Posterior cingulate gyrus (tissue), 11 donors: ENCODE measurements at regions not wholly inside any gene's neighbourhood (a gene's known extent, or its start where the extent isn't known, plus 50 kb on each side); places are given as distances from the start of the nearest gene placed in this dataset.
A peak's percentile ranks its signal among the peaks of the same experiment; 100 is the strongest.
"Not testable (repeated sequence)": the region's sequence is repeated elsewhere in the genome, so short reads cannot be mapped to it uniquely, and the experiment has no call there.

Source experiments
- DNase-seq, 10 donors: peaks; one replicate each; pipeline versions ENCODE4 v3.0.0 to v3.0.0-alpha.2; 2020 to 2021; ENCODE audit warnings: mixed read lengths in 3 of 10
- intact Hi-C: fragments of 100-400 bp; cut with DNase I; formaldehyde crosslinking; loops from one replicate; pipeline ENCODE4 v1.15.1; 2023

DNA sequence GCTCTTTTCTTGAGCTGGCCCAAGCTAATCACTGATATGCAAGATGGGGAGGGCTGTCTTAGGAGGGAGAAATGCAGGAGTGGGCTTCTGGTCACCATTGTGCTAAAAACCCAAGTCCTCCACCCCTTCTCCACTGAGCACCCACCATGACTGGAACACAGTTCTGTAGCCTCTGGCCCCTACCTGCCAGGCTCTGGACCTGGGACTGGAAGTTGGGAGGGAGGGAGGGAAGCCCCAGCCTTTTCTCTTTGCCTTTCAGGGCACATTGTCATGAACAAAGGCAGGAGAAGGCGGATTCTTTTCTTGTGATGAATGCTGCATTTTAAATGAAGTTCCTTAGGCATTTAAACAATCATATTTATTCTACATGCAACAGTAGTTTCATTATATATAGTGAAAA, 559.1 kb upstream of the TRPC7 start:
- intact Hi-C loops, result no loop called here
- no peak for DNase-seq

DNA sequence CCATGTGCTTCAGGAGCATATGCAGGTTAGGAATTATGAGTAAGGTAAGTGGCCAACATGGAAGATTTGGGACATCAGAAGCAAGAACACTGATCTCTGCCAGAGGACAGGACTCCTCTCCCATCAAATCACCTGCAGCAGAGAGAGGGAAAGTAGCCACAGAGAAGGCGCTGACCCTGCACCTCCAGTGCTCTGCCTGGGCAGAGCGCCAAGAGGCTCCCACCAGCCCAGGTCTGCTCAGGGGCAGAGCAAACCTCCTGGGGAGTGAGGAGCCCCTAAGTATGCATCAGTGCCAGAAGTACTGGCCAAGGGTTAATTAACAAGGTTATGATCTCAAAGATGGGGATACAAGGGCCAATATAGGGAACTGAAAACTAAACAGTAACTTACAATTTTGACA, 545.3 kb upstream of the TRPC7 start:
- DNase-seq, result peak in 1 of 10 donors; percentile 68
- intact Hi-C loops, result no loop called here

DNA sequence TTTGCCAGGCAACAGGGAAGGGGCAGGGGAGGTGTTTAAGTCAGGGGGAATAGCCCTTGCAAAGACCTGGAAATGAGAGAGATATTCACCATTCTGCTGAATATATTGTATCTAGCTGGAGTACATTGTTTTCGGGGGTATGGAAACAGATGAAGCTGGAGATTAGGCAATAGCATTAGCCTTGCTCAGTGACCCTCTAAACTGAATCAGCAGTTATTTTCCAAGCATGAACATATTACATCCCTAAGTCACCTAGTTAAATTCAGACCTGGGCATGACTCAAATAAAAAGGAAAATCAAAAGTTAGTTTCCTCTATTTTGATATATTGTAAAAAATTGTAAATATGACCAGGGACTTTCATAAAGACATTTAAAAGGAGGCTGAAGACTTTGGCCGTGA, 544.6 kb upstream of the TRPC7 start:
- intact Hi-C loops, result no loop called here
- no peak for DNase-seq

DNA sequence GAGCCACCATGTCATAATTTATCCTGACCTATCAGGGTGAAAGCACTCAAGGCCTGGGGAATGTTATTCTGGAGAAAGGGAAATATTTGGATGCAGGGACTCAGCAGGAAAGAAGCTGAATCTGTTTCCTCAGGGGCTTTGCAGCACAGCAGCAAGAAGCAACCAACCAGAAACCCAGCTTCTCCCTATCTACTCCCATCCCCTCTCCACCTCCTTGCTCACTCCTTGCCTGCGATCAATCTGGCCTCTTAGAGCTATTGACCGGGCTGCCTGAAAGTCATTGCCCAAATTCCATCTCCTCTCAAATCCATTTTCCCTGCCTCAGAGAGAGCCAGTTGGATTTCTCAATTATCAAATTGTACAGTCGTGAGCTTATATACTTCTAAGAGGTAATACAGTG, 542.0 kb upstream of the TRPC7 start:
- intact Hi-C loops, result no loop called here
- DNase-seq, result no peak

DNA sequence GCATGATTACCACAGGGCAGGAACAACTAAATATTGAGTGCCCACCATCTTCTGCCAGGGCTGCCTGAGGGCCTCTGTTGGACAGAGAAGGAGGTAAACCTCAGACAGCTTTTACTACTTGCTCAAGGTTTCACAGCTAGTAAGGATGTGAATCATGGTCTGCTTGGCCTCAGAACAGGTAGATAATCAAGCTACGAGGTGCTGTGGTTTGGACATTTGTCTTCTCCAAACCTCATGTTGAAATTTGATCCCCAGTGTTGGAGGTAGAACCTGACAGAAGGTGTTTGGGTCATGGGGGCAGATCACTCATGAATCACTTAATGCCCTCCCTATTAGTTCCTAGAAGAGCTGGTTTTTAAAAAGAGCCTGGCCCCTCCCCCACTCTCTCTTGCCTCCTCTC, 541.2 kb upstream of the TRPC7 start:
- intact Hi-C loops, result no loop called here

DNA sequence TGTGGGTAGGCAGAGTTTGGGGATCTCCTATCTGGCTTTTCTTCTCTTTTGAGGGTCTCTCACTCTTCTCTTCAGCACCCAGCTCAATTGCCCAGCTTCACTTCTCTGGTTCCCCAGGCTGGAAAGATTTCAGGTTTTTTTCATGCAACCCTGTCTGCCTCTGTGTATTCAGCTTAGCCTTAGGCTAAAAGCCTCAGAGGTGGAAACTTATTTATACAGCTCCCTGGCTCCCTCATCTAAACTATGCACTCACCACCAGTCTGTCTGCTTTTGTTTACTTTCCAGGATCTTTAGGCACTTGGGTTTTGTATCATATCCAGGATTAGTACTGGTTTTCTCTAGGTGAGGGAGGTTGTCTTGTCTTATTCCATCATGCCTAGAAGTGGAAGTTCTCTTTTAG, 540.2 kb upstream of the TRPC7 start:
- intact Hi-C loops, result no loop called here
- no peak for DNase-seq

More for the DNA sequence above, 541.2 kb upstream of the TRPC7 start:
- no peak for DNase-seq

DNA sequence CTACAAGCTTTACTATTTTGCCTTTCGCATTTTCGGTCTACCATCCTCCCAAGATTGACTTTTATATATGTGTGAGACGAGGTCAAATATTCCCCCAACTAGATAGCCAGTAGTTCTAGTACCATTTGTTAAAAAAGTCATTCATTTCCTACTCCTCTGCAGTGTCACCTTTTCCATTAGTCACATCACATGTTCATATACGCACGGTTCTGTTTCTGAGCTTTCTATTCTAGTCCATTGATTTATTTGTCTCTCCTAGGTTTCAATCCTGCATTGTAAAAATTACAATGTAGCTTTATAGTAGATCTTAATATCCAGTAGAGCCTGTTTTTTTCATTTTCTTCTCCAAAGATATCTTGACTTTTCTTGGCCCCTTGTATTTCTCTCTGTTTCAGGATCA, 528.7 kb upstream of the TRPC7 start:
- DNase-seq, result no peak
- intact Hi-C loops, result no loop called here

DNA sequence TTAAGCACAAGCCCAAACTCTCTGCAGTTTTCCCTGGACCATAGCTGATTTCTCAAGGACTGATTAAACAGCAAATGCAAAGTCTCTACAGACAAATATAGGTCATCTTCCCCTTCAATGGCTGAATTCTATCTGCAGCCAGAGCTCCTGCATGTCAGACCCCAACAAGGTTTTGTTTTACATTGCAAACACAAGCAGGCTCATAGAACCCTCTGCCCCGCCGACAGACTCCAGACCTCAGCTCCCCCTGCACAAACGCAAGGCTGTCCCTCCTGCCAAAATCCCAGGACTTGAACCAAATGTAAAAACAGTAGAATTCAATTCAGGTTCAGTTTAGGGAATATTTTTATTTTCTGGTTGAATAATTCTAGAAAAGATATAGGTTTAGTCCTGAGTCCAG, 526.7 kb upstream of the TRPC7 start:
- intact Hi-C loops, result no loop called here
- DNase-seq, result peak in 1 of 10 donors; percentile 73

DNA sequence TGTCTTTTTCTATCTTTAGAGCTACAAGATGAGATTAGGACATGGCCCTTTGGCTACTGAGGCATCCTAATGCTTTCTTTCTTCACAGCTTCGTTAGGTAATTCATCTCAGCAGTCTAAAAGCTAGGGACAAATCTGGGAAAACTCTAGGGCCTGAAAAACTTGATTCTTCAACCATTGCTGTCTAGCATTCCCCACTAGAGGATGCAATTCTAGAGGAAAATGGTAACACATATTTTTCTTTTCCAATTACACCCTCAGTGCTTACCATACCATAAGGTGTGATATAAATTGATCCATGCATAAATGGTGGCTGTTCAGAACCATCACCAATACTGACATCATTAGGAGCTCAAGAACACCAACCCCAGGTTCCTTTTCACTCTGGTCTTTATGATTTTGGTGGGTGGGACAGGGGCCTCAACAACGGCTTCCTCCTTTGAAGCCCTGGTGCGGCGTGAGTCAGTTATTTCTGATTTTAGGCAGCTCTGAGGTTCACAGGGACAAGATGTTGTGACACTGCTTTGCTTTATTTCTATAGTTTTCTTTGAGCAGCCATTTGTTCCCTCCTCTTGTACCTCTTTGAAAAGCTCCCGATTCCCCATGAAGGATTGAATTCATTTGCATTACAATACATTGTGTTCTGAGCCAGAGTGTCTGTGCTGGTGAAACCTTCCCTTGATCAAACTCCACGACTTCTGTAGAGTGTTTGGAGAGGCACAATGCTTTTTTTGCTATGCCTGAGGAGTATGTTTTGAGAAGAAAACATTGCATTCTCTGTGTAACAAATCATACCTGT, 526.0 kb upstream of the TRPC7 start:
- no peak for DNase-seq
- intact Hi-C loops, result no loop called here

DNA sequence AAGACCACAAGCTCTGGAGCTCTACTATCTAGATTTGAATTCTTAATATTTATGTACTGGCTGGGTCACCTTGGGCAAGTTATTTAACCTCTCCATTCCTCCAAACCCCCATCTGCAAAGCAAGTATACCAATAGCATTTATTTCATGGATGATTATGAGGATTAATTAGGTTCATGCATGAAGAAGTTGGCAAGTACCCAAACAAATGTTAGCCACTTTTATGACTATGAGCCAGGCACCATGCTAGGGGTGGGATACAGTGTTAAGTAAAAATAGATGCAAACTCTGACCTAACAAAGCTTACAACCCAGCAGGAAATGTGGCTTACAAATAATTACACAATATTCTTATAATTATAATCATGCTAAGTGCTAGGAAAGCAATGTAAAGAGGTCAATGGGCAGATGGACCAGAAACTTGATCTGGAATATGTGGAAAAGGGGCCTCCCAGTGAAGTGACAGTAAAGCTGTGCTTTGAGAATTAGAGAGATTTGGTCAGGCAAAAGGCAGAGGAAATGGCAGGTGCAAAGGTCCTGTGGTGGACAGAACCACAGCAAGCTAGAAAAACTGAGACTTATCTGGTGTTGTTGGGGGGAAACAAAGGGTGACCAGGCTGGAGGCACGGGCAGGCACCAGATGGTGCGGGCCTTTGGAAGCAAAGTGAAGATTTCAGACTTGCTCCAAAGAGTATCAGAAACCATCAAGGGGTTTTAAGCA, 525.2 kb upstream of the TRPC7 start:
- intact Hi-C loops, result no loop called here

DNA sequence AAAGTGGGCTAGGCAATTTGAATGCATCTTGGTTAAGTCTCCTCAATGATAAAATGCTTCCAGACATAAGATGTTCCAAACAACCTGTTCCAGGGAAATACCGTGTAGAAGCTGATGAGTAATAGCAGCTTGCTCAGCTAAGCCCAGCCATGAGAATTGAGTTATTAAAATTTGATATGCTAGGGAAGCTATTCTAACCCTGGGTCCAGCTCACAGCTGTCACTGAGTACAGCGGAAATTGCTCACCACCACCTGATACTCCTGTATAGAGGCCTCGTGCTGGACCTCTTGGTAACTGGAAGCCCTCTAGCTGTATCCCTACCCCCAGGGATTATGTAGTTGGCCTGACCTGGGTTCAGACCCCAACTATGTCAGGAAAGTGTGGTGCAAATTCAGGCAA, 521.3 kb upstream of the TRPC7 start:
- intact Hi-C loops, result no loop called here
- no peak for DNase-seq

More for the DNA sequence above, 525.2 kb upstream of the TRPC7 start:
- DNase-seq, result no peak

DNA sequence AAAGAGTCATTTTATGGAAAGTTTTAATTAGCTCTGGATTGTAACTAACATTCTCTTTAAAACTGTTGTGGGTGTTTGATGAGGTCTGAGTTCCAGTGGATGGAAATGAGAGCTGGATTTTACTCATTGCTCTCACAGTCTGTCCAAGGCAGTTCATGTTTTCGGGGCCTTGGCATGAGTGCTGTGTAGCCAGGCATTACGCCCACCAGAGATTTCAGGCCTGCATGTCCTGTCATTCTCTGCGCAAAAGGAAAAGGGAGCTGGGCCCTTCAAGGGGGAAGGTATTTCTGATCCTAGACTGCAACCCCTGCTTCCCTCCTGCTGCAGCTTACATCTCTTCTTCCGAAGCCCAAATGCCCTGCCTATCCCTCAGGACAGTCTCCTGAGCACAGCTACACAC, 499.6 kb upstream of the TRPC7 start:
- intact Hi-C loops, result no loop called here
- peak in 2 of 10 donors; percentile 52 to 62 for DNase-seq

DNA sequence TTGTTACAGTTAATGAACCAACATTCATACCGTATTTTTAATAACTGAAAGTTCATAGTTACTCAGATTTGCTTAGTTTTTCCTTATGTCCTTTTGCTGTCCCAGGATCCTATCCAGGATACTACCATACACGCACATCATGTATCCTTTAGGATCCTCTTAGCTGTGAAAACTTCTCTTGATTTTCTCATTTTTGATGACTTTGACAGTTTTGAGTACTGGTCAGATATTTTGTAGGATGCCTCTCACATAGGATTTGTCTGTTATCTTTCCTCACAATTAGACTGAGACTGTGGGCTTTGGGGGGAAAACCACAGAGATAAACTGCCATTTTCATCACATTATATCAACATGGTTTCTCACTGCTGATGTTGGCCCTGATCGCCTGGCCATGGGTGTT, 491.3 kb upstream of the TRPC7 start:
- intact Hi-C loops, result no loop called here

DNA sequence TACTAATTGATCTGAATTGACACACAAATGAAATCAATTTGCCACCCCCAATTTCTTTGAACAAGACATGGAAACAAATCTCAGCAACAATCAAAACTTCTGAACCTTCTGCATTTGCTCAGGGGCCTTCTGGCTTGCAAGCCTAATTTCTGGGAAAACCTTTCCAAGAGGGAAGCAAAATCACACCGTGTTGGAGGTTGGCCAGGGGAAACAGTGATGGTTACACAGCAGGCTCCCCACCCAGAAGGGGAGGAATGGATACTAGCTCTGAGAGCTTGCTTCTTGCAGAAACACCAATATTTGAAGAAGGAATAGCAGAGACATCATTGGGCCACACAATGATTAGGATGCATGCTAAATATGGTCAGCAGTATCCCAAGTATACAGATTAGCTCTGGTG, 488.6 kb upstream of the TRPC7 start:
- intact Hi-C loops, result no loop called here

More for the DNA sequence above, 491.3 kb upstream of the TRPC7 start:
- no peak for DNase-seq

DNA sequence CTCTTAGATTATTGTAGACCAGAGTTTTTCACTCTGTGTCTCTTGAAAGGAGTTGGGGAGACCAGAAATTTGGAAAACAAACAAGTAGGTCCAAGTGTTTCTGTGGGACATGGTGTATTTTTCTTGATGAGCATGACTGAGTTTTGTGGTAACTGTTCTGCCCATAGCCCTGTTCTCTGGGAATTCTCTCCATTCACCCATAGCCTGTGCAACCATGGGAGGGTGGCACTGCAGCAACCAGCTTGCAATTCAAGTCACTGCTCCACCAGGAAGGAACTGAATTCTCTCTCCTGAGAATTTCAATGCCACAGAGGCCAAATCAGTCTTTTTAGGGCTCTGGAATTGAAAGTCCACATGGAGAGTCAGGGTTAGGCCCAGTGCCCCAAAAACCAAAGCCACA, 475.3 kb upstream of the TRPC7 start:
- intact Hi-C loops, result no loop called here
- no peak for DNase-seq

More for the DNA sequence above, 488.6 kb upstream of the TRPC7 start:
- DNase-seq, result no peak

DNA sequence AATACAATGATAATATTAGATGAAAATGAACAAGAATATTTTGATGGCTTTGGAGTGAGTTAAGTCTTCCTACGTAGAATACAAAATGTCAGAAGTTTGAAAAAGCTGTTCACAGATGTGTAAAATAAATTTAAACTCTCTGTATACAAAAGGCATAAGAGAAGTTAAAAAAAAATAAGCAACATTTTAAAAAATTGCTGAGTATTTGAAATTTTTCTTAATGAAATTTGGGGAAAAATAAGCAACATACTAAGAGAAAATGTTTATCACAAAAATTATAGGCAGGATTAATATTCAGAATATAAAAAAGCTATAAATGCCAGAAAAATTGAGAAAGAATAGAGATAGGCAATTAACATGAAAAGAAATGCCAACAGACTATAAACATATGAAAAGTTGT, 470.7 kb upstream of the TRPC7 start:
- intact Hi-C loops, result no loop called here

DNA sequence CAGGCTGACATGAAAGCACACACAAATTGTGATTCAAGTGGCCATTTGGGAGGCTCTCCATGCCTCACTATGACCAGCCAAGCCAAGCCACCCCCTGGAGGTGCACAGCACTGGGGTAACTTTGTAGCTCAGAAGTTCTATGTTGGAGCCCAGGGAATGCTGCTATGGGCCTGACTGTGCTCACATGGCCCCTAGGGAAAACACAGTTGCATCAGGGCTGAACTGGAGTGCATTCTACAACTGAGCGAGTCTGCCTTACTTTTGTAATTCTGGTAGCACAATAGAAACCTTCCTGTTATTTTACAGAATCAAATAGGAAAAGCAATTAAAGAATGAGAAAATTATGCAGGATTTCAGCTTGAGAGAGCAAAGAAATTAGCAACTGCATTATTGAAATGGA, 455.5 kb upstream of the TRPC7 start:
- DNase-seq, result no peak
- intact Hi-C loops, result no loop called here

More for the DNA sequence above, 470.7 kb upstream of the TRPC7 start:
- DNase-seq, result no peak

DNA sequence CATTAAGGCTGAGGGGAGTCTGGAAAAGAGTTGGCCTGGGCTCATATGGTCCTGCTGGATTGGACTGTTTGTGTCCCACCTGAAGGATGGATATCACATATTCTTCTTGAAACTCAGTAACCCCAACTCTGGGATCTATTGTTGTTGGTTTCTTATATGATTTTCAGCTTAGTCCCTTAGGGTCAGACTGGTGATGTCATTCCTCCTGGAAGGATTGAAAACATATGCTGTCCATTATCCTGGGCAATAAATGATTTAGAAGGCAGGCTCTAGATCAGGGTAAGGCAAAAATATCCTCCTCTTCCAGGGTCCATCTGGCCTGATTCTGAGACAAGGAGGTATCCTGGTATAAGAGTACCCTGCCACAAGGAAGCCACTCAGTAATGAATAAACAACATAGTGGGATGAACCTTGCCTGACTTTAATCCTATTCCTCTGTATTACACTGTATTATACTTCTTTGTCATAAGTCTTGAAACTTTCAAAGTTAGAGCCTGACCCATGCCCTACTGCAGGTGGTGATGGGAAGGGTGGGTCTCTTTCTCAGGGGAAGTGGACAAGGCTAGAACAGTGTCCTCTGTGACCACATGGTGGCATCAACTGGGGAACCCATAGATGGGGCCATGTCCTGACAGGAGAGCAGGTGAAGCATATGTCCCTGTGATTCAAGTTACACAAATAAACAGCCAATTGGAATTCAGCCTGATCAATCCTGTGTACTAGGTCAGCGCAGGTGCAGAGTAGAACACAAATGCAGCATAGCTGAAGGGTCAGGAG, 454.4 kb upstream of the TRPC7 start:
- intact Hi-C loops, result no loop called here
- no peak for DNase-seq

DNA sequence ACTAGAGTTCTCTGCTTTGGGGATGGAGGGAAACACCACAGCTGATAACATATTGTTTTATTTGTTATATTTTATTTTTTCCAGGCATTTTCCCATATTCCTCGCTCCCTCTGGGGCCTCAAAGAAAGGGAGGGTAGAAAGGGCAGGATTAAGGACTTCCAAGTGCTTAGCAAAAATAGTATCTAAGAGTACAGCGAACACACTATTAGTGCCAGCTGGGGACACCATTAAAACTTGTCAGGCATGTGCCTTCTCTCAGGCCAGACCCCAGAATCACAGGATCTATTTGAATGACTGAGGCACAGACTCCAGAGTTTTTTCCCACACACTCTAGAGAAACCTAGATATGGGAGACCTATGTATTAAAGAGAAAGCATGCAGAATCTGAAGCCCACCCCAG, 451.0 kb upstream of the TRPC7 start:
- intact Hi-C loops, result no loop called here
- DNase-seq, result no peak

DNA sequence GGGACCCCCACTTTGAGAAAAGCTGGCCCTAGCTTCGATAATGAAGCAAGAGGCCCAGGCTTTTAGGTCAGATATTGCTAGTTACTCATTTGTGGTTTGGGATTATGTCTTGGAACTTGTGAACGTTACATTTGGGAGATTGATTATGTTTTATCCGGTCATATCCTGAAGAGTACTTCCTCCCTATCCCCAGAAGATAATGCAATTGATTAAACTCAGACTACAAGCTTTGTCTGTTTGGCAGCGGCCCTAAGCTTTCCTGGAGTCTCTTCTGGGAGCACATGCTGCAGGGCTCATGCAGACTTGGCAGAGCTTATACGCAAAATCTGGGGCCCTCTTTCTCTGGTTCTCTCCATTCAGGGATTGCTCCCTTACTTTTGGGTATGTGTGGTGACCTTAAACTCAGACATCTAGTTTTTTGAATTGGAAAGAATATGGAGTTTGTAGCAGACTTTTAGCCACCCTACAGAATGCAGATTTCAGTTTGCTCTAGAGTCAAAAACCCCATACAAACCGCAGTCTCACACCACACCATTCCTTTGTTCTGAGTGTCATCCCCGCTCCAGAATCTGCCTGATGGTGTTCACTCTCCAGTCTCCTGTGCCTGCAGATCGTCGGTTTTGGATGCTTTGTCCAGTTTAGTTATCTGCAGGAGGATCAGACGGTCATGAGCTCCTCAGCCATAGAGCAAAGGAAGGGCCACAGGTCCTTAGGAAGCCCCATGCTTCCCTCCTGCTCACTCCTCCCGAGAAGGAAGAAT, 449.5 kb upstream of the TRPC7 start:
- intact Hi-C loops, result no loop called here

DNA sequence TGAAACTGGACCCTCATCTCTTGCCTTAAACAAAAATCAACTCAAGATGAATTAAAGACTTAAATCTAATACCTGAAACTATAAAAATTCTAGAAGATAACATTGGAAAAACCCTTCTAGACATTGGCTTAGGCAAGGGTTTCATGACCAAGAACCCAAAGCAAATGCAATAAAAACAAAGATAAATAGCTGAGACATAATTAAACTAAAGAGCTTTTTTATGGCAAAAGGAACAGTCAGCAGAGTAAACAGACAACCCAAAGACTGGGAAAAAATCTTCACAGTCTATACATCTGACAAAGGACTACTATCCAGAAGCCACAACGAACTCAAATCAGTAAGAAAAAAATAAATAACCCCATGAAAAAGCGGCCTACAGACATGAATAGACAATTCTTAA, 446.9 kb upstream of the TRPC7 start:
- intact Hi-C loops, DNase-seq: not testable (repeated sequence)

More for the DNA sequence above, 449.5 kb upstream of the TRPC7 start:
- peak in 1 of 10 donors; percentile 11 for DNase-seq
